ENCODE measurements at regions not wholly inside any gene's neighbourhood (a gene's known extent, or its start where the extent isn't known, plus 50 kb on each side); places are given as distances from the start of the nearest gene placed in this dataset.
A peak's percentile ranks its signal among the peaks of the same experiment; 100 is the strongest.
"Not testable (repeated sequence)": the region's sequence is repeated elsewhere in the genome, so short reads cannot be mapped to it uniquely, and the experiment has no call there.

GRCh38 chr10:33485276-33485675 is 150.8 kb upstream of the NRP1 start:
- DNase-seq = no peak

DNA sequence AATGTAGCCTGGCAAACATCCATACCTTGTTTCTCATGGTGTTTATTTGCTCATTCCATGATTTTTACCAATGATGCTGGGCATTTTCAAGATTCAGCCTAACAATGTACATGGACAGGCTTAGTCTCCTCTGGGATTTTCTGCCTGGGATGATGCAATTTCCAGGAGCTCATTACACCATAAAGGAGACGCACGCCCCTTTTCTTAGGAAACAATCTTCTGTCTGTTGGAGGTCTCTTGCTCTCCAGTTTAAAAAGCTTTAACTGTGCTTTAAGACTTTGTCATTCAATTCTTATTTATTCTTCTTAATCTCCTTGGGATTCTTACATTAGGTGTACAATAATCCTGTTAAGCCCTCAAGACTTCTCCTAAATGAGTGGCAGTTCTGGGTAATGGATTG is 150.3 kb upstream of the NRP1 start:
- DNase-seq = no peak

DNA sequence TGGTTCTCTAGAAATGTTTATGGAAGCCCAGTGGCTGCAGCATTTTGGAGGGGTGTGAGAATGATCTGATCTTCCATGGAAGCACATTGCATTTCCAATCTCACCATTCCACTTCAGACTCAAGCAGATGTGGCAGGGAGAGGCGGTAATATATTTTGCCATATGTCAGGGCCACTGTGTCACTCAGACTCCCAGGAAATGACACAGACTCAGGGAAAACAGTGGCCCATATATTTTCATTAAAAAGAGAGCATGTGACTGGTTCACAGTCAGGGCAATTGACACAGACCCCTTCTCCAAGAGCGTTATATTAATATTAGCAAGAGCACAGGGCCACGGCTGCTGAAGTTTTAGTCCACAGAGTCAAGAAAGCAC is 149.3 kb upstream of the NRP1 start:
- DNase-seq = no peak

DNA sequence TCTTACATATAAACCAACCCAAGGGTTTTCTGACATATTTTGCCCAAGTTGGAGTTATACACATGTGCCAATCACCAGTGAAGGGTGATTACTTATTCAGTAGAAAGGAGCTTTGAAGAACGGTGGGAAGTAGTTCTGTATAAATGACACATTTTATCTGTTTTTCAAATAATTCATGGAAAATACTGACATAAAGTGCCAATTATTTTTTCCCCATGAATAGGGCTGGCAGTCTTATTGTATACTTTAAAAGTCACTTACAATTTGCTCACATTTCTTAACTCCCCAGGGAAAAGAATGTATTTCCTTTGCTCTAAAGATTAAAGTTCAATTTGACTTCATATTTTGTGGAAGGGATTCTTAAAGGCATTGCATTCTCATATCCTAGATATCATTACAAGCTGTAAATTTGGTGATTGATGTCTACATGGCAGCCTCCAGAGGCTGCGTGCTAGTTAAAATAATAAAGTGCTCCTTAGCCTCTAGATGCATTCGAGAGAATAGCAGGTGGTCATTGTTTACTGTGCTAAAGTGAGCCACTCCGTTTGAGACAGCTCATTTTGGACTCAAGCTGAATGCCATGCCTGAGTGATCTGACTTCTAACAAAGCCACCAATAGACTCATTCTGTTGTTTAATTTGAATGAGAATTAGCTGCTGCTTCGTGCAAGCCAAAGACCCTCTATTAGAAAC is 148.8 kb upstream of the NRP1 start:
- DNase-seq = no peak

- DNase-seq = no peak
Observed at GRCh38 chr10:33482486-33482885, 148.0 kb upstream of the NRP1 start.

- no peak for DNase-seq
Observed at GRCh38 chr10:33481184-33481583, 146.7 kb upstream of the NRP1 start.

DNA sequence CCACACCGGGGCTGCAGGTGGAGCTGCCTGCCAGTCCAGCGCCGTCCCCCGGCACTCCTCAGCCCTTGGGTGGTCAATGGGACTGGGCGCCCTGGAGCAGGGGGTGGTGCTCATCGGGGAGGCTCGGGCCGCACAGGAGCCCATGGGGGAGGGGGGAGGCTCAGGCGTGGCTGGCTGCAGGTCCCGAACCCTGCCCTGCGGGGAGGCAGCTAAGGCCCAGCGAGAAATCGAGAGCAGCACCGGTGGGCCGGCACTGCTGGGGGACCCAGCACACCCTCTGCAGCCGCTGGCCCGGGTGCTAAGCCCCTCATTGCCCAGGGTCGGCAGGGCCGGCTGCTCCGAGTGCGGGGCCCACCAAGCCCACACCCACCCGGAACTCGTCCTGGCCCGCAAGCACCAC is 145.9 kb upstream of the NRP1 start:
- not testable (repeated sequence) for DNase-seq

- no peak for DNase-seq
Observed at GRCh38 chr10:33478675-33479125, 144.2 kb upstream of the NRP1 start.

DNA sequence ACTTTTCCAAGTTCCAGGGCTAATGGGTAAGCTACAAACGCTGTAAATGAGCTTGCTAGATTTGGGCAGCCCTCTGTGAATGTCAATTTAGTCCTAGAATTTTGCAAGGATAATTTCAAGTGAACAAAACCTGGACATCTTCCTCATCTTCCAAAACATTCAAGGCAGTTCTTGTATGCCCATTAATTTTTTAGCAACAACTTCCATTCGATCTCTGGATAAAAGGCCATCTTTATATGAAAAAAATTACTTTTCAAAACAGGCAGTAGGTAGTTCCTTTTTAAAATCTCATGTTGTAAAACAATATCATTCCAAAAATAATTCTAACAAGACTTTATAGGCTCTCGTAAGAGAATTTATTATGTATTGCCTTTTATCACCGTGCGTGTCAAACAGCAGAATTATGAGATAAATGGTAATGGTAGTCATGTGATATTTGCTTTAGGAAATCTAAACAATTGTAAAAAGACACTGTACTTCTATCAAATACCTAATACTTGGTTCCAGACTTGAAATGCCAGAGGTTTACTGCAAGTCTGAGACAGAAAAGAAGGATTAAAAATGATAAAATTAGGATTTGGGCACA is 143.7 kb upstream of the NRP1 start:
- no peak for DNase-seq

DNA sequence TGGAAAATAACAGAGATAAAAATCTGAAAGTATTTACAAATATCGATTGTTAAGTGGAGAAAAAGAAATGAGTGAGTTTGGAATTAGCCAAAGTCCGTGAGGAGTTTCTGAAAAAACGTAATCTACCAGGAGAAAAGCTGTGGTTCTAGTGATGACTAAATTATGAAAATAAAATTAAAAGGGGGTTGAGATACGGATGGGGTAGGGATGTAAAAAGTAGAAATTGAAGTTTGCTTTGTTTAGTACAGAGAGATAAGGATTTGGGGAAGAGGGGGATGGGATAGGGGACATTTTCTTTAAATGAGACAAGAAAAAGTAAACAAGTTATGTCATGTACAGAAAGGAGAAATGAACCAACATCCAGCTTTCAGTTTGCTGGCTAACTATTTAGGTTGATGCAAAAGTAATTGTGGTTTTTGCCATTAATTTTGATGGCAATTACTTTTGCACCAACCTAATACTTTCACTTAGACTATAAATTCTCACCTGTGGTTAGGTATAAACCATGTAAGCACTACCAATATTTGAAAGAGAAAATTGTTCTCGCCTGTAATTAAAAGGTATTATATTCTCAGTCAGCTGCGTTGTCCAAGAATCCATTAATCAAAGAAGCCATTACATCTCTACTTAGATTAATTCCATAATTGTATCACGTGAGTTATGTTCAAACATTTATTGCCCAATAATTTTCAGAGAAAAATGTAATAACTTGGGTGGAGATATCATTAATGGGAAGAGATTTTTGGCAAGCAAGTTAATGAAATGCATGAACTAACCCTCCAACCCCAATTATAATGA is 143.0 kb upstream of the NRP1 start:
- no peak for DNase-seq

DNA sequence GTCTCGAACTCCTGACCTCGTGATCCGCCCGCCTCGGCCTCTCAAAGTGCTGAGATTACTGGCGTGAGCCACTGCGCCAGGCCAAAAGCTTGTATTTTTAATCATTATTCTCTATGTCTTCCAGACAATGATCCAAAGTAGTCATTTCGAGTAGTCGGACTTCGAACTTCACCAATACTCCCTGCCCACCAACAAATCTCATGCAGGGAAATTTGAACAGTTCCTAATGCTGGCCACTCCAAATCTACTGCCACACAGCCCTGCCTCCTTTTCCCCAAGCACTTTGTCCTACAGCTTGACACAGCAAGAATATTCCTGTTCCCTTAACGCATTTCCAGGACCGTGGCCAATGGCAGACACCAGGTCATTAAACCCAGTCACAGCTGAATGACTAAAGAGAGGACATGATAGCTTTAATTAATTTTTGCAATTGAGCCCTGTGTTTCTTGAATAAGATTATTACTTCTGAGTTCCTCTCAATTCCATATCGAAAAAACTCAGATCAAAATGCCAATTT is 142.3 kb upstream of the NRP1 start:
- peak in 10 of 58 donors; percentile 2 to 36 (median 6) for DNase-seq

DNA sequence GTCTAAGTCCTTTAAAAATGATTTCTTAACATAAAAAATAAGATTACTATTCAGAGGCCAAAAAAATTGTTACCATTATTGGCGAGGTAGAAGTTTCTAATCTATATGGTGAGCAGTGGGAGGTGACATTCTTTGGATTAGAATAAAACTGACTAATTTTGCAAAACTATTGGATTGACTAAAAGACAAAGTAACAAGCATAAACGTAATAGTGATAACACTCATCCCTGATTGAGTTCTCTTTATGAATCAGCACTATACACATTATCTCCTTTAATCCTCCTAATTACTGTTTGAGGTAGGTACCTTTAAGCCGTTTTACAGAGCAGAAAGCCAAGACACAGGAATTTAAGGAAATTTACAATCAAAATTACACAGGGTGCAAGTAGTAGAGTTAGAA is 139.2 kb upstream of the NRP1 start:
- DNase-seq = no peak

- not testable (repeated sequence) for DNase-seq
Observed at GRCh38 chr10:33468006-33468405, 133.5 kb upstream of the NRP1 start.

DNA sequence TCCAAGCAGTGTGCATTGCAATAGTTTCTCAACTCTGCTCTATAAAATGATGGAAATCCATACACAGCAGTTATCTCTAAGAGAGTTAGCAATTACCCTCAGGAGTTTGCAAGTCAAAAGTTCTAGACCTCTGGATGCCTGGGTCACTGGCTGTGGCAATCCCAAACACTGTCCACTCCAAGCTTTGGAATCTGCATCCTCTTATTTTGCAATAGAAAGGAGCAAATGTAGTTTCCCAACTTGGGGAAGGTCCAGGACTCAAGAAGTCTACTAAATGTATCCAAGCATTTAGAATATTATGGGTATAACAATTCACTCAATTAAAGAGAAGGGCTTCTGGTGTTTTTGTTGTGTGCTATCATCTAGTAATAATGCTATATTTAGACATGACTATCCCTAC is 131.3 kb upstream of the NRP1 start:
- DNase-seq = no peak

DNA sequence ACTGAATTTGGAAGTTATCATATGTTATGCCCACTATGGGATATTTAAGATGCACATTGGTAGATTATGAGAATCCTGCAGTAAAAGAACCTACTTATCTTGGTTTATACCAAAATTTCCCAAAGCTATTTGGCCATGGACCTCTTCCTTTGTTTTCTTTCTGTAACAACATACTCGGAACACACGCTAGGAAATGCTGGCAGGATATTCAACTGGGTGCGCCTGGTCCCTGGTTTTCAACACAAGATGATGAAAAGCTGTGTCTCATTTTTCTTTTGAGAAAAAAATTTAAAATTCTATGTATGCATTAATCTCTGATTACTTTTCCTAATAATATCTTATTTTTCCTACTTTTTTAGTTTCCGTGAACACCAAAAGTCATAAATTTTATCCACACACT is 128.5 kb upstream of the NRP1 start:
- no peak for DNase-seq

- no peak for DNase-seq
Observed at GRCh38 chr10:33461295-33461640, 126.8 kb upstream of the NRP1 start.

GRCh38 chr10:33460505-33461294 is 126.2 kb upstream of the NRP1 start:
- peak in 12 of 58 donors; percentile 1 to 34 (median 7) for DNase-seq

DNA sequence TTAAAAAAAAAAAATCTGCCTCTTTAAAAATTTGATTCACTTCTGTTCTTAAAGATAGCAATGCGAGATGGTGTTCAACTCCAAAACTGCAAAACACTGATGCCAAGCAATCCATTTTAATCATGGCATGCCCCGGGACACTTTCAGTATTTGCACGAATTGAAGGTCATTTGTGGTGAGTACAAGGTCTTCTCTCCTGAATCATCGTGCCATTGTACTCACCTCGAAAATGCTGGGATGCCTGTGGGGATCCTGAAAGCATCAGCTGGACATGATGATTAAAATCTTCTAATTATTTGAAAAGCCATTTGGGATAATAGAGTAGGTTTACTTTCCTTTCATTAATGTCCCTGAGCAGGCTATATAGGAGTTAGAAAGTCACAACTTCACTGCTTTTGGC is 125.1 kb upstream of the NRP1 start:
- DNase-seq = no peak

DNA sequence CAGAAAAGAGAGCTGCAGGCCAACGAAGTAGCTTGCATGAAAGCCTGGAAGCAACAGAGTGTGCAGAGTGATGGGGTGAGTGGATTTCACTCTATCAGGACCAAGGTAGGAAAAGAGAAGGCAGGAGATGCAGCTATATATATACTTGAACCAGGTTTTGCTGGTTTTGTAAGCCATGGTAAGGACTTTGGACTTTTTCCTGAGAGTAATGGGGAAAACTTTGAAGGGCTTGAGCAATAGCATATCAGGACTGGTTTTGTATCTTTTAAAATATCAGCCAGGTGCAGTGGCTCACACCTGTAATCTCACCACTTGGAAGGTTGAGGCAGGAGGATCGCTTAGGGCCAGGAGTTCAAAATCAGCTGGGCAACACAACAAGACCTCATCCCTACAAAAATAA is 120.6 kb upstream of the NRP1 start:
- no peak for DNase-seq

DNA sequence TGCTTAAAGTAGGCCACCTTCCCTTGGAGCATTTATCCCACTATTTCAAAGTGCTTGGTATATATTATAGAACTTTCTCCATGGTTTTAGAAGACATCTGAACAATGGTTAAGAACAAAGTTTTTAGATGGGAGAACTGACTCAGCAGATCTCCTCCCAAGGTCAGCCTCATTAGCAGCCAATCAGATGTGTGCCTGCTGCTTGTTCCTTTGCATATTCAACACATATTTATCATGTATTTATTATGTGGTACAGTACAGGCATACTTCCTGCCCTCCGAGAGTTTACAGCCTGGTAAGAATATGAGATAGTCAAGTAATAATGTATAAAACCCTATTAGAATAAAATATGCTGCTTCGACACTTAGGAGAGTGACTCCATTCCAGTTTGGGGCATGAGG is 120.1 kb upstream of the NRP1 start:
- DNase-seq = no peak

All from anterior cingulate cortex (tissue), 58 donors.